ENCODE measurements at regions not wholly inside any gene's neighbourhood (a gene's known extent, or its start where the extent isn't known, plus 50 kb on each side); places are given as distances from the start of the nearest gene placed in this dataset.
"Not testable (repeated sequence)": the region's sequence is repeated elsewhere in the genome, so short reads cannot be mapped to it uniquely, and the experiment has no call there.

- ChIA-PET CTCF (no interaction called here), POLR2A (no interaction called here)
- Mint-ChIP-seq H3K36me3 (ENCODE audit: low read depth) (no peaks in the 10 kb centered on the region), H3K27me3 (no peaks in the 10 kb centered on the region), H3K4me1 (no peaks in the 10 kb centered on the region), H3K9me3 (peaks cover 7% of the 10 kb centered on the region), H3K4me3 (no peak overlapping the region), H3K27ac (no peak overlapping the region)
- DNase-seq = no peak
Measured at GRCh38 chr7:91720260-91720937, 160.1 kb downstream of the MTERF1 start.

DNA sequence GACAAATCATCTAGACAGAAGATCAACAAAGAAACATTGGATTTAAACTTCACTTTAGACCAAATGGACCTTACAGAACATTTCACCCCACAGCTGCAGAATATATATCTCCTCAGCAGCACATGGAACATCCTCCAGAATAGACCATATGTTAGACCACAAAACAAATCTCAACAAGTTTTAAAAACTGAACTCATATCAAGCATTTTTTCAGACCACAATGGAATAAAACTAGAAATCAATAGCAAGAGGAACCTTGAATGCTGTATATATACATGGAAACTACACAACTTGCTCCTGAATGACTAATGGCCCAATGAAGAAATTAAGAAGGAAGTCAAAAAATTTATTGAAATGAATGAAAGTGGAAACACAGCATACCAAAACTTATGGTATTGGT lies 157.7 kb downstream of the MTERF1 start:
- no peak for DNase-seq
- H3K4me3 Mint-ChIP-seq = no peak overlapping the region
- no peaks in the 10 kb centered on the region for H3K4me1 Mint-ChIP-seq
- no peaks in the 10 kb centered on the region for H3K36me3 Mint-ChIP-seq (ENCODE audit: low read depth)
- H3K9me3 Mint-ChIP-seq = peaks cover 7% of the 10 kb centered on the region
- no peaks in the 10 kb centered on the region for H3K27me3 Mint-ChIP-seq
- CTCF ChIA-PET = no interaction called here
- H3K27ac Mint-ChIP-seq = no peak overlapping the region
- POLR2A ChIA-PET = no interaction called here

- H3K36me3 Mint-ChIP-seq (ENCODE audit: low read depth); H3K27me3 Mint-ChIP-seq; H3K9me3 Mint-ChIP-seq; H3K4me3 Mint-ChIP-seq; DNase-seq; H3K4me1 Mint-ChIP-seq; H3K27ac Mint-ChIP-seq; POLR2A ChIA-PET: not testable (repeated sequence)
- CTCF ChIA-PET = interaction anchor here (1.5 kb wide), 1 partner anchor 14 kb away, joined by 3 read pairs; no protein-coding TSS in a partner anchor
Measured at GRCh38 chr7:91729046-91729445, 151.5 kb downstream of the MTERF1 start.

DNA sequence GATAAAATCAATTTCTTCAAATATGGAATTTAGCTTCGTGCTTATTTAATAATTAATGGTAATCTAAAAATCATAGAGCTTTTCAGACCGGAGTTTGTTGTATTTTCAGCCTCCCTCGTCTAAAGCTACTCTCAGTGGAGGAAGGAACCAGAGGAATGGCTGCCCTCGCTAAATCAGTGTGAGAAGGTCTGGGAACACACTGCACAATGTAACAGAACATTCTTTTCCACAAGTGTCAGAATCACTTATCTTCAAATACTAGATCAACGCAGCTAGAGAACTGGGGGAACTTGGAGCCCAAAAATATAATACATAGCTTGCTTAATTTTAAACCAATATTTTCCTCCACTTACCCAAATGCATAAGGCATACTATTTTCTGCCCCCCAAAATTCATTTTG lies 148.5 kb downstream of the MTERF1 start:
- ChIA-PET POLR2A (no interaction called here), CTCF (interaction anchor here (1.6 kb wide), 1 partner anchor 13 kb away, joined by 3 read pairs; no protein-coding TSS in a partner anchor)
- Mint-ChIP-seq H3K27ac (no peak overlapping the region), H3K4me3 (no peak overlapping the region), H3K36me3 (ENCODE audit: low read depth) (no peaks in the 10 kb centered on the region), H3K9me3 (peaks cover 8% of the 10 kb centered on the region), H3K27me3 (no peaks in the 10 kb centered on the region), H3K4me1 (no peaks in the 10 kb centered on the region)
- DNase-seq = no peak

- POLR2A ChIA-PET = no interaction called here
- H3K4me1 Mint-ChIP-seq = no peaks in the 10 kb centered on the region
- no peaks in the 10 kb centered on the region for H3K27me3 Mint-ChIP-seq
- H3K36me3 Mint-ChIP-seq (ENCODE audit: low read depth) = no peaks in the 10 kb centered on the region
- CTCF ChIA-PET = no interaction called here
- no peak for DNase-seq
- H3K27ac Mint-ChIP-seq = no peak overlapping the region
- H3K4me3 Mint-ChIP-seq = no peak overlapping the region
- peaks cover 2% of the 10 kb centered on the region for H3K9me3 Mint-ChIP-seq
Measured at GRCh38 chr7:91749418-91749817, 131.1 kb downstream of the MTERF1 start.

GRCh38 chr7:91750091-91750490 lies 130.4 kb downstream of the MTERF1 start:
- no peaks in the 10 kb centered on the region for H3K27me3 Mint-ChIP-seq
- peaks cover 2% of the 10 kb centered on the region for H3K9me3 Mint-ChIP-seq
- no peak for DNase-seq
- ChIA-PET POLR2A (no interaction called here), CTCF (no interaction called here)
- no peak overlapping the region for H3K4me3 Mint-ChIP-seq
- H3K4me1 Mint-ChIP-seq = no peaks in the 10 kb centered on the region
- H3K36me3 Mint-ChIP-seq (ENCODE audit: low read depth) = no peaks in the 10 kb centered on the region
- H3K27ac Mint-ChIP-seq = no peak overlapping the region

DNA sequence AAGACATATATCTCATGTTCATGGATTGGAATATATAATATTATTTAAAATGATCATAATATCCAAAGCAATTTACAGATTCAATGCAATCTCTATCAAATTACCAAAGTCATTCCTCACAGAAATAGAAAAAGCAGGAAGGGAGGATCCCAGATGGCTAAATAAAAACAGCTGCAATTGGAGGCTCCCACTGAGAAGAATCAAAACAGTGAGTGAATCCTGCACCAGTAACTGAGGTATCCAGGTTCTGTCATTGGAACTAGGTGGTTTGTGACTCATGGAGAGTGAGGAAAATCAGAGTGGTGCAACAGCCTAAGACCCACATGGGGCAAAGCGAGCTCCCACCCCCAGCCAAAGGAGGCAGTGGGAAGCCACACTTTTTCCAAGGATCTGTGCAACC lies 128.4 kb downstream of the MTERF1 start:
- Mint-ChIP-seq H3K27me3 (no peaks in the 10 kb centered on the region), H3K9me3 (no peaks in the 10 kb centered on the region), H3K4me1 (no peaks in the 10 kb centered on the region), H3K36me3 (ENCODE audit: low read depth) (no peaks in the 10 kb centered on the region), H3K27ac (no peak overlapping the region), H3K4me3 (no peak overlapping the region)
- CTCF ChIA-PET = interaction anchor here (0.7 kb wide), 1 partner anchor 227 kb away, joined by 3 read pairs; no protein-coding TSS in a partner anchor
- no peak for DNase-seq
- POLR2A ChIA-PET = no interaction called here

GRCh38 chr7:91754280-91754679 lies 126.2 kb downstream of the MTERF1 start:
- DNase-seq = not testable (repeated sequence)

GRCh38 chr7:91755121-91755520 lies 125.4 kb downstream of the MTERF1 start:
- H3K9me3 Mint-ChIP-seq; H3K4me1 Mint-ChIP-seq; H3K27me3 Mint-ChIP-seq; H3K36me3 Mint-ChIP-seq (ENCODE audit: low read depth); CTCF ChIA-PET; POLR2A ChIA-PET; H3K27ac Mint-ChIP-seq; H3K4me3 Mint-ChIP-seq; DNase-seq: not testable (repeated sequence)

More at GRCh38 chr7:91754280-91754679, 126.2 kb downstream of the MTERF1 start:
- POLR2A ChIA-PET; H3K4me1 Mint-ChIP-seq; H3K27ac Mint-ChIP-seq; H3K27me3 Mint-ChIP-seq; H3K4me3 Mint-ChIP-seq; H3K36me3 Mint-ChIP-seq (ENCODE audit: low read depth); H3K9me3 Mint-ChIP-seq; CTCF ChIA-PET: not testable (repeated sequence)

- ChIA-PET POLR2A (no interaction called here), CTCF (interaction anchor here (0.9 kb wide), 1 partner anchor 695 kb away, joined by 3 read pairs; no protein-coding TSS in a partner anchor)
- DNase-seq = no peak
- H3K27me3 Mint-ChIP-seq = no peaks in the 10 kb centered on the region
- H3K4me3 Mint-ChIP-seq = no peak overlapping the region
- no peaks in the 10 kb centered on the region for H3K4me1 Mint-ChIP-seq
- H3K9me3 Mint-ChIP-seq = peaks cover 3% of the 10 kb centered on the region
- no peaks in the 10 kb centered on the region for H3K36me3 Mint-ChIP-seq (ENCODE audit: low read depth)
- H3K27ac Mint-ChIP-seq = no peak overlapping the region
Measured at GRCh38 chr7:91759205-91759863, 121.2 kb downstream of the MTERF1 start.

DNA sequence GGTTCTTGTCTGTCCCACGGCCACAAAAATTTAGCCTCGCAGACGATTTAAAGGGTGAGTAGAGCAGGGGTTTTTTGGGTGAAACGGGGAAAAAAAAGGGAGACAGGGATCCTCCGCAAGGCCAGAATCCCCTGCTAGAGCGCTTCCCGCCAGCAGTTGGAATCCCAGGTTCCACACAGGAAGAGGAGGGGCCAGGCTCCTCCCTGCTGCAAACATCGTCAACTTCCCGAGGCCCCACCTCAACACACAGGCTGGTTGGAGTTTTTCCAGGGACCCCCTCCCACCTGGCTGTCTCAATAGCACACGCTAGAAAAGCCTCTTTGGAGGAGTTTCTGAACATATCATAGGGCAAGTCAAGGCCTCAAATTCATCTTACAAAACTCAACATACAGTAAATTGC lies 112.7 kb downstream of the MTERF1 start:
- Mint-ChIP-seq H3K4me3 (no peak overlapping the region), H3K36me3 (ENCODE audit: low read depth) (no peaks in the 10 kb centered on the region), H3K9me3 (no peaks in the 10 kb centered on the region), H3K27ac (no peak overlapping the region), H3K27me3 (no peaks in the 10 kb centered on the region), H3K4me1 (no peaks in the 10 kb centered on the region)
- ChIA-PET CTCF (no interaction called here), POLR2A (no interaction called here)
- no peak for DNase-seq

DNA sequence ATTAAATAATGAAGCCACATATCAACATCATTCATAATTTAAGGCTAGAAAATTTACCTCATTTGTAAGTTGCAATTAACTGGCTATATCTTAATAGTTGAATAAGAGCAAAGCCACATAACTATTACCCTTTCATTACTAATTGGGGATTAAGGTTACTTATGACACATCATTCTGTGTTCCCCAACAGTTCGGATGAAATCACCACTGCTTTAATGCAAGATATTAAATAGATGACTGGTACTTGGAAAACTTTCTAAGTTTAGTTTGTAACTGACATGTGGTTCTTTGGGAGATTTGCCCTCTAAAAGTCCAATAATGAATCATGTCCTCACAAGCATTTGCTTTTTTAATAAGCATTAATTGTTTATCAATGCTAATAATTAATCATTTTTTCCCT lies 109.1 kb downstream of the MTERF1 start:
- Mint-ChIP-seq H3K36me3 (ENCODE audit: low read depth) (no peaks in the 10 kb centered on the region), H3K27me3 (peaks cover 2% of the 10 kb centered on the region)

GRCh38 chr7:91771921-91772815 lies 108.3 kb downstream of the MTERF1 start:
- ChIA-PET CTCF (no interaction called here), POLR2A (no interaction called here)
- peaks cover 2% of the 10 kb centered on the region for H3K27me3 Mint-ChIP-seq
- no peaks in the 10 kb centered on the region for H3K9me3 Mint-ChIP-seq
- no peaks in the 10 kb centered on the region for H3K4me1 Mint-ChIP-seq
- no peak for DNase-seq
- H3K4me3 Mint-ChIP-seq = no peak overlapping the region
- H3K36me3 Mint-ChIP-seq (ENCODE audit: low read depth) = no peaks in the 10 kb centered on the region
- H3K27ac Mint-ChIP-seq = no peak overlapping the region

More for the DNA sequence above, 109.1 kb downstream of the MTERF1 start:
- CTCF ChIA-PET = no interaction called here
- no peaks in the 10 kb centered on the region for H3K4me1 Mint-ChIP-seq
- H3K27ac Mint-ChIP-seq = no peak overlapping the region
- no peak overlapping the region for H3K4me3 Mint-ChIP-seq
- DNase-seq = no peak
- POLR2A ChIA-PET = no interaction called here
- no peaks in the 10 kb centered on the region for H3K9me3 Mint-ChIP-seq
